ENCODE measurements at regions not wholly inside any gene's neighbourhood (a gene's known extent, or its start where the extent isn't known, plus 50 kb on each side); places are given as distances from the start of the nearest gene placed in this dataset.

GRCh38 chr9:28166179-28166578, 592.9 kb upstream of the C9orf72 start:
- Histone ChIP-seq H3K36me3 (no peaks in the 10 kb centered on the region), H3K4me2 (no peak overlapping the region), H2AFZ (replicated peaks) (no peak overlapping the region), H3K4me1 (peaks cover 15% of the 10 kb centered on the region), H3F3A (ENCODE audit: low read depth) (no peaks in the 10 kb centered on the region), H3K4me3 (no peak overlapping the region), H3K79me2 (ENCODE audit: low read depth) (no peaks in the 10 kb centered on the region), H4K20me1 (ENCODE audit: low read depth) (no peaks in the 10 kb centered on the region), H3K9me3 (ENCODE audit: low read depth) (no peaks in the 10 kb centered on the region), H3K9ac (no peak overlapping the region), H3K27ac (no peak overlapping the region), H3K27me3 (no peaks in the 10 kb centered on the region)
- Mint-ChIP-seq H3K9me3 (no peaks in the 10 kb centered on the region), H3K36me3 (no peaks in the 10 kb centered on the region), H3K4me1 (peaks cover 6% of the 10 kb centered on the region), H3K27me3 (ENCODE audit: insufficient read depth, low read depth) (no peaks in the 10 kb centered on the region), H3K4me3 (no peak overlapping the region), H3K27ac (no peak overlapping the region)
- no peak for DNase-seq (ENCODE audit: low spot score)
- TF ChIP-seq CTCF (IDR thresholded peaks at IDR 0.05) (no peak), EZH2 (IDR thresholded peaks at IDR 0.05) (no peak), EZH2phosphoT487 (IDR thresholded peaks at IDR 0.05) (no peak)

DNA sequence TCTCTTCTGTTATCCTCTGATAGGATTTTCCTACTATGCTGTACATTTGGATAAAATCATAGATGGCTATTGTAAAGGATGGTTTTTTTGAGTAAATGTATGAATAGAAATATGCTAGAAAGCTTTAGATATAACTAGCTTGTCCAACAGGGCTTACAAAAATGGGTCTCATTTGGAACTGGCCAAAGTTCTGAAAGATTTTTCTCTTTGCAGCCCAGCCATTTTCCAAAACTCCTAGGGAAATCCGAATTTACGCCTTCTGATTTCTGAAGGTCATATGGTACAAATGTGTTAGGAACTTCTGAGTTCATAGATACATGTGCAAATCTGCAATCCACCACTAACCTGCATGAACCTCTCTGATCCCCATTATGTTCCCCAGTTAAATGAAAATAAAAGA, 603.9 kb upstream of the C9orf72 start:
- Histone ChIP-seq H2AFZ (replicated peaks) (no peak overlapping the region), H3K9me3 (ENCODE audit: low read depth) (no peaks in the 10 kb centered on the region), H3K36me3 (no peaks in the 10 kb centered on the region), H3K79me2 (ENCODE audit: low read depth) (no peaks in the 10 kb centered on the region), H3K4me1 (no peaks in the 10 kb centered on the region), H4K20me1 (ENCODE audit: low read depth) (no peaks in the 10 kb centered on the region), H3K4me2 (no peak overlapping the region), H3K9ac (no peak overlapping the region), H3K27me3 (no peaks in the 10 kb centered on the region), H3F3A (ENCODE audit: low read depth) (no peaks in the 10 kb centered on the region), H3K27ac (no peak overlapping the region), H3K4me3 (no peak overlapping the region)
- Mint-ChIP-seq H3K9me3 (peaks cover 5% of the 10 kb centered on the region), H3K36me3 (no peaks in the 10 kb centered on the region), H3K27ac (no peak overlapping the region), H3K4me3 (no peak overlapping the region), H3K4me1 (no peaks in the 10 kb centered on the region), H3K27me3 (ENCODE audit: insufficient read depth, low read depth) (no peaks in the 10 kb centered on the region)
- DNase-seq (ENCODE audit: low spot score) = no peak
- no peak for TF ChIP-seq CTCF (IDR thresholded peaks at IDR 0.05)
- TF ChIP-seq EZH2phosphoT487 (IDR thresholded peaks at IDR 0.05) = no peak
- no peak for TF ChIP-seq EZH2 (IDR thresholded peaks at IDR 0.05)

DNA sequence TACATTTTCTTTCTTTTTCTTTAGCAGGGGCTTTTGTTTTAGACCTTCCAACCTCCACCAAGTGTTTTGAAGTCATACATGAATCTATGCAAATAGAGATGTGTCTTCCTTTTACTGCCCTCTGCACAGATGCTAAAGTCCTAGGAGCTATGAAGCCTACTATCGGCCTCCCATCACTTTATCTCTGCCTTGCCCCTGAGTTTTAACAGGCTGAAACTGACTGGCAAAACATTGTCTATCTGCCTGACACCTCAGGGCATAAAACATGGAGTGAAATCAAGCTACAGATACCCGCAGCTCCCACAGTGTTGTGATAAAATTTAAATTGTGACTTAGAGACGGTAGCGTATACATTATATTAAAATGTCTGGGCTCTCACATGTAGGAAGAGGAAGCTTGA, 604.6 kb upstream of the C9orf72 start:
- no peaks in the 10 kb centered on the region for H3K4me1 ChIP-seq
- Mint-ChIP-seq H3K4me3 (no peak overlapping the region), H3K4me1 (no peaks in the 10 kb centered on the region), H3K27ac (no peak overlapping the region), H3K27me3 (ENCODE audit: insufficient read depth, low read depth) (no peaks in the 10 kb centered on the region), H3K36me3 (no peaks in the 10 kb centered on the region), H3K9me3 (peaks cover 8% of the 10 kb centered on the region)
- no peak overlapping the region for H3K9ac ChIP-seq
- no peak for DNase-seq (ENCODE audit: low spot score)
- no peak overlapping the region for H3K4me2 ChIP-seq
- H2AFZ ChIP-seq (replicated peaks) = no peak overlapping the region
- no peak for TF ChIP-seq EZH2phosphoT487 (IDR thresholded peaks at IDR 0.05)
- no peak for TF ChIP-seq CTCF (IDR thresholded peaks at IDR 0.05)
- no peak for TF ChIP-seq EZH2 (IDR thresholded peaks at IDR 0.05)
- H3K27ac ChIP-seq = no peak overlapping the region
- H3K36me3 ChIP-seq = no peaks in the 10 kb centered on the region
- H3K27me3 ChIP-seq = no peaks in the 10 kb centered on the region
- no peaks in the 10 kb centered on the region for H3K79me2 ChIP-seq (ENCODE audit: low read depth)
- no peak overlapping the region for H3K4me3 ChIP-seq
- no peaks in the 10 kb centered on the region for H3K9me3 ChIP-seq (ENCODE audit: low read depth)
- H4K20me1 ChIP-seq (ENCODE audit: low read depth) = no peaks in the 10 kb centered on the region
- no peaks in the 10 kb centered on the region for H3F3A ChIP-seq (ENCODE audit: low read depth)

DNA sequence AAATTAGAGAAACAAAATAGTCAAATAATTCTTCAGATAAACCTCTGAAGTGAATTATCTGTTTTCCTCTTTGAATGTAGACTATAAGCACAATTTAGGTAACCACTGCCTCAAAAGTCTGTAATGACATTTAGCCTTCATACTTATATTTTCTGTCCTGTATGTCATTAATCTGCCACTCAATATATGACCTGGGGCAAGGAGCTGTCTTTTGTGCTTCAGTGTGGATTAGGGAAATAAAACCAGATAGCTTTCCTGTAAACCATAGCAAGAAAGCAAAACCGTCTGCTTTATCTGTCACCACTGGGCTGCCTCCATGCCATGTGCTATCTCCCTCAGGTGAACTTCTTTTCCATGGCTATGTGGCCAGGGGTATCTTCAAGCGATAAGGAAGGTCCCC, 606.6 kb upstream of the C9orf72 start:
- Mint-ChIP-seq H3K9me3 (peaks cover 8% of the 10 kb centered on the region), H3K4me3 (no peak overlapping the region), H3K27ac (no peak overlapping the region), H3K36me3 (no peaks in the 10 kb centered on the region), H3K4me1 (no peaks in the 10 kb centered on the region), H3K27me3 (ENCODE audit: insufficient read depth, low read depth) (no peaks in the 10 kb centered on the region)
- H3K4me3 ChIP-seq = no peak overlapping the region
- H3K27ac ChIP-seq = no peak overlapping the region
- H3K27me3 ChIP-seq = no peaks in the 10 kb centered on the region
- no peak overlapping the region for H2AFZ ChIP-seq (replicated peaks)
- no peaks in the 10 kb centered on the region for H3F3A ChIP-seq (ENCODE audit: low read depth)
- no peaks in the 10 kb centered on the region for H3K79me2 ChIP-seq (ENCODE audit: low read depth)
- H3K36me3 ChIP-seq = no peaks in the 10 kb centered on the region
- no peak for DNase-seq (ENCODE audit: low spot score)
- H4K20me1 ChIP-seq (ENCODE audit: low read depth) = no peaks in the 10 kb centered on the region
- H3K9ac ChIP-seq = no peak overlapping the region
- H3K9me3 ChIP-seq (ENCODE audit: low read depth) = no peaks in the 10 kb centered on the region
- H3K4me2 ChIP-seq = no peak overlapping the region
- TF ChIP-seq CTCF (IDR thresholded peaks at IDR 0.05) = no peak
- TF ChIP-seq EZH2phosphoT487 (IDR thresholded peaks at IDR 0.05) = no peak
- no peaks in the 10 kb centered on the region for H3K4me1 ChIP-seq

Measured in neural progenitor cell (in vitro differentiated cells).